ENCODE measurements at regions not wholly inside any gene's neighbourhood (a gene's known extent, or its start where the extent isn't known, plus 50 kb on each side); places are given as distances from the start of the nearest gene placed in this dataset.
A peak's percentile ranks its signal among the peaks of the same experiment; 100 is the strongest.
"Not testable (repeated sequence)": the region's sequence is repeated elsewhere in the genome, so short reads cannot be mapped to it uniquely, and the experiment has no call there.

- H3K27me3 ChIP-seq; H3K4me3 ChIP-seq; H3K9me3 ChIP-seq (ENCODE audit: low read depth); H3K36me3 ChIP-seq (replicated peaks; ENCODE audit: insufficient read depth, low read depth); H3K4me2 ChIP-seq; H3K27ac ChIP-seq; H3K4me1 ChIP-seq (ENCODE audit: insufficient read depth); H2AFZ ChIP-seq; H4K20me1 ChIP-seq (ENCODE audit: insufficient read depth, poor library complexity, severe bottlenecking); H3K79me2 ChIP-seq; DNase-seq (ENCODE audit: low spot score); H3K9me2 ChIP-seq (replicated peaks; ENCODE audit: insufficient read depth): not testable (repeated sequence)
- 11% methylated on average over 5 of the region's 8 CpGs for WGBS (ENCODE audit: low lambda C conversion rate, missing lambda C conversion rate)
Measured at GRCh38 chr12:131234841-131235271, 281.1 kb downstream of the ADGRD1 start.

GRCh38 chr12:131235871-131236271 is 282.2 kb downstream of the ADGRD1 start:
- Histone ChIP-seq H3K4me1 (ENCODE audit: insufficient read depth) (peaks cover 3% of the 10 kb centered on the region), H3K4me3 (no peak overlapping the region), H3K79me2 (no peaks in the 10 kb centered on the region), H3K9me3 (ENCODE audit: low read depth) (no peaks in the 10 kb centered on the region), H3K27ac (no peak overlapping the region), H3K9me2 (replicated peaks; ENCODE audit: insufficient read depth) (no peaks in the 10 kb centered on the region), H3K36me3 (replicated peaks; ENCODE audit: insufficient read depth, low read depth) (no peaks in the 10 kb centered on the region), H3K4me2 (no peak overlapping the region), H2AFZ (no peak overlapping the region), H3K27me3 (no peaks in the 10 kb centered on the region), H4K20me1 (ENCODE audit: insufficient read depth, poor library complexity, severe bottlenecking) (no peaks in the 10 kb centered on the region)
- 92% methylated on average over 12 of the region's 12 CpGs for WGBS (ENCODE audit: low lambda C conversion rate, missing lambda C conversion rate)
- no peak for DNase-seq (ENCODE audit: low spot score)
- TF ChIP-seq CTCF (IDR thresholded peaks at IDR 0.05; ENCODE audit: poor library complexity) (no peak), EZH2 (IDR thresholded peaks at IDR 0.05; ENCODE audit: borderline replicate concordance) (no peak), EZH2phosphoT487 (IDR thresholded peaks at IDR 0.05; ENCODE audit: low read depth, severe bottlenecking, unreplicated experiment) (no peak)

- H3K4me2 ChIP-seq: no peak overlapping the region
- H4K20me1 ChIP-seq (ENCODE audit: insufficient read depth, poor library complexity, severe bottlenecking): no peaks in the 10 kb centered on the region
- no peaks in the 10 kb centered on the region for H3K9me3 ChIP-seq (ENCODE audit: low read depth)
- H2AFZ ChIP-seq: no peak overlapping the region
- no peaks in the 10 kb centered on the region for H3K4me1 ChIP-seq (ENCODE audit: insufficient read depth)
- no peak overlapping the region for H3K27ac ChIP-seq
- H3K9me2 ChIP-seq (replicated peaks; ENCODE audit: insufficient read depth): no peaks in the 10 kb centered on the region
- no peak overlapping the region for H3K4me3 ChIP-seq
- TF ChIP-seq EZH2 (IDR thresholded peaks at IDR 0.05; ENCODE audit: borderline replicate concordance) (no peak), EZH2phosphoT487 (IDR thresholded peaks at IDR 0.05; ENCODE audit: low read depth, severe bottlenecking, unreplicated experiment) (no peak), CTCF (IDR thresholded peaks at IDR 0.05; ENCODE audit: poor library complexity) (no peak)
- H3K79me2 ChIP-seq: no peaks in the 10 kb centered on the region
- no peak for DNase-seq (ENCODE audit: low spot score)
- no peaks in the 10 kb centered on the region for H3K27me3 ChIP-seq
- H3K36me3 ChIP-seq (replicated peaks; ENCODE audit: insufficient read depth, low read depth): no peaks in the 10 kb centered on the region
- WGBS (ENCODE audit: low lambda C conversion rate, missing lambda C conversion rate): 79% methylated on average over 7 of the region's 7 CpGs
Measured at GRCh38 chr12:131239384-131240094, 285.8 kb downstream of the ADGRD1 start.

GRCh38 chr12:131241517-131241916 is 287.8 kb downstream of the ADGRD1 start:
- no peaks in the 10 kb centered on the region for H3K36me3 ChIP-seq (replicated peaks; ENCODE audit: insufficient read depth, low read depth)
- DNase-seq (ENCODE audit: low spot score): peak; percentile 40
- TF ChIP-seq EZH2 (IDR thresholded peaks at IDR 0.05; ENCODE audit: borderline replicate concordance): no peak
- no peak for TF ChIP-seq EZH2phosphoT487 (IDR thresholded peaks at IDR 0.05; ENCODE audit: low read depth, severe bottlenecking, unreplicated experiment)
- no peak for TF ChIP-seq CTCF (IDR thresholded peaks at IDR 0.05; ENCODE audit: poor library complexity)
- no peaks in the 10 kb centered on the region for H3K79me2 ChIP-seq
- H3K4me1 ChIP-seq (ENCODE audit: insufficient read depth): no peaks in the 10 kb centered on the region
- no peak overlapping the region for H3K4me3 ChIP-seq
- H3K9me3 ChIP-seq (ENCODE audit: low read depth): no peaks in the 10 kb centered on the region
- peak overlapping the region; percentile 24 for H3K27ac ChIP-seq
- no peak overlapping the region for H3K4me2 ChIP-seq
- H3K9me2 ChIP-seq (replicated peaks; ENCODE audit: insufficient read depth): no peaks in the 10 kb centered on the region
- H3K27me3 ChIP-seq: no peaks in the 10 kb centered on the region
- no peak overlapping the region for H2AFZ ChIP-seq
- no peaks in the 10 kb centered on the region for H4K20me1 ChIP-seq (ENCODE audit: insufficient read depth, poor library complexity, severe bottlenecking)
